AG04450 (cell line): ENCODE measurements at regions not wholly inside any gene's neighbourhood (a gene's known extent, or its start where the extent isn't known, plus 50 kb on each side); places are given as distances from the start of the nearest gene placed in this dataset.

ENCODE experiments used
- CTCF ChIA-PET: fragments of 300-600, 350-600 bp; formaldehyde crosslinking; extraction: SDS; loops from one replicate; lab custom pipeline; 2022; ENCODE audit warnings: antibody characterized with exemption, inconsistent platforms; lab: Charles Lee
- POLR2A ChIA-PET: fragments of 350-600 bp; formaldehyde crosslinking; extraction: SDS; loops from one replicate; lab custom pipeline; 2021; ENCODE audit warnings: antibody characterized with exemption, inconsistent platforms; lab: Yijun Ruan, JAX
- DNase-seq: peaks from one replicate; pipeline ENCODE4 v3.0.0-alpha.2; 2011; ENCODE audit warnings: low read depth, low spot score
- H3K27ac ChIP-seq: one replicate; pipeline ENCODE4 v1.5.1; 2012; ENCODE audit warnings: low read depth, low read length, control low read depth
- H3K27me3 ChIP-seq: one replicate; pipeline ENCODE4 v1.6.0; 2012; ENCODE audit warnings: low read length; ENCODE audit not compliant: control insufficient read depth, insufficient read depth
- H3K4me3 ChIP-seq: 2 replicates; pipeline ENCODE4 v1.5.1; 2011; ENCODE audit warnings: mild to moderate bottlenecking, low read depth, low read length, control low read depth
- H3K9me3 ChIP-seq: 2 replicates; pipeline ENCODE4 v1.5.1; 2012; ENCODE audit warnings: low read length; ENCODE audit not compliant: control insufficient read depth, insufficient read depth
- CTCF ChIP-seq: IDR thresholded peaks from 2 replicates; pipeline ENCODE4 v1.5.1; 2011; ENCODE audit warnings: low read depth, low read length, control low read depth, inconsistent platforms

DNA sequence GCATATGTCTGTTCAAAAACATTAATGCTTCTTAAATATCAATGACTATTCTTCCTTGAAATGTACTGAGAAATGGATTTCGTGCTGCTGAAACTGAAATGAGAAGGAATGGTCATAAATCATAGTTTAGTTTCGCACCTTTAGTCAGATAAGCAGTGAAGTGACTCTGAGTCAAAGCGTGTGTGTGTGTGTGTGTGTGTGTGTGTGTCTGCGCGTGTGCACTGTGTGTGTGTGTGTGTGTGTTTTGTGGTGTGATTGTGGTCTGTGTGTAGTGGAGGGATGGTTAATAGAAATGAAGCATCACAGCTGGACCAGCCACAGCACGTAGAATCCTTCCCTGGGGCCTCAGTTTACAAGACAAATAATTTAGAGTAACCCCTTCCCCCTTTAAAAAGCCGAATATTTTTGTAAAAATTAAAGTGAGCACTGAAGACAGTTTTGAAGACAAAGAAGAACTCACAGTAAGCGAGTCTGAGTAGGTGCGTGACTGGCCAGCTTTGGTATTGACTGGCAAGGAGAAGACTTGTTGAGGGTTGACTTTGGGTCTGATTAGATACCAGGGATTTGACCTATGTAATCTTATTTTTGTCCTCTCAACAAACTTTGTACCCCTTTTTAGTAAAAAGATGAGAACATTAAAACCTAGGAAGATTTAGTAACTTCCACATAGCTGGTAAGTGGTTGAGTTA is 202.0 kb upstream of the IL12A start:
- Histone ChIP-seq H3K27ac (peak overlapping the region; percentile 63), H3K4me3 (no peak overlapping the region), H3K9me3 (no peaks in the 10 kb centered on the region), H3K27me3 (no peaks in the 10 kb centered on the region)
- no peak for DNase-seq
- CTCF ChIA-PET: interaction anchor here (2.0 to 6.8 kb wide), 3 partner anchors 18 to 42 kb away, joined by 6 to 56 read pairs (median 10); no protein-coding TSS in a partner anchor
- POLR2A ChIA-PET: interaction anchor here (0.6 to 1.0 kb wide), 3 partner anchors 22 to 52 kb away, joined by 3 read pairs; no protein-coding TSS in a partner anchor
- no peak for TF ChIP-seq CTCF

DNA sequence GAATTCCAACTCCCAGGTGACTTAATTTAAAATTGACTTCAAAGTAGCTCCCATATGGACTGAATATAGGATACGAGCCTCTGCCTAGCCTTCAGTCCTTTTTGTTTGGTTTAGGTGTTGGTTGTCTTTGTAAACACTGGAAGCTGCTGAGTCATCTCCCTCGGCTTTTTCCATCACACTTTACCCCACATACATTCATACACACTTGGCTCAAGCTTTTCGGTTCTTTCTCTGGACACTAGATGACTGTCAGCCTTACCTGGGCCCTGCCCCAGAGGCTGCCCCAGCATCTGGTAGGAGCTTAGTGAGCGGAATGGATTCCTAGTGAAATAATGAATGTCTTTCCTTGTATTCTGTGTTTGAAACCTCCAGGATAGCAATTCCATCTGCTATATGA is 201.5 kb upstream of the IL12A start:
- POLR2A ChIA-PET: interaction anchor here (0.6 to 1.0 kb wide), 3 partner anchors 22 to 52 kb away, joined by 3 read pairs; no protein-coding TSS in a partner anchor

DNA sequence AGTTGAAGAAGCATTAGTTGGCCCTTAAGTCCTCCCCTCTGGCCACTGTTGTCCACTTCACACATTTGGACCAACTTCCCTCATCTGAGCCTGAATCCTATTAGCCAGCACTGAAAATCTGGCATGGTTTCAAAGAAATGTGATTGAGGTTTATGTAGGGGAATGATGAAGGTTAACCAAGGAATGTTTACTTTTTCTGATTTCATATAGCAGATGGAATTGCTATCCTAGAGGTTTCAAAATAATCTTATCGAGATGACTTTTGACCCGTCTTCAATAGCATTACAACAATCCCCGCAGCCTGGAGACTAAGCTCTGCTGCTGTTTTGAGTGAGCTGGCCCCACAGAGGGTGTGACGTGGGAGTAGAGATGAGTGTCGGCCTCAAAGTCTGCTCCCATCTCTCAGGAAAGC is 200.8 kb upstream of the IL12A start:
- DNase-seq: peak; percentile 23
- POLR2A ChIA-PET: interaction anchor here (0.9 kb wide), 1 partner anchor 9 kb away, joined by 4 read pairs; no protein-coding TSS in a partner anchor
- Histone ChIP-seq H3K4me3 (no peak overlapping the region), H3K27me3 (no peaks in the 10 kb centered on the region), H3K27ac (peak overlapping the region; percentile 77), H3K9me3 (no peaks in the 10 kb centered on the region)
- no peak for TF ChIP-seq CTCF
- CTCF ChIA-PET: interaction anchor here (2.0 to 6.8 kb wide), 2 partner anchors 17 to 21 kb away, joined by 10 to 56 read pairs; no protein-coding TSS in a partner anchor

More for the DNA sequence above, 201.5 kb upstream of the IL12A start:
- Histone ChIP-seq H3K9me3 (no peaks in the 10 kb centered on the region), H3K4me3 (no peak overlapping the region), H3K27me3 (no peaks in the 10 kb centered on the region), H3K27ac (peak overlapping the region; percentile 77)
- peak; percentile 67 for DNase-seq
- TF ChIP-seq CTCF: no peak
- CTCF ChIA-PET: interaction anchor here (2.0 to 6.8 kb wide), 3 partner anchors 18 to 41 kb away, joined by 6 to 56 read pairs (median 10); no protein-coding TSS in a partner anchor

- peak overlapping the region; percentile 4 for H3K27ac ChIP-seq
- ChIA-PET POLR2A (interaction anchor here (0.9 kb wide), 1 partner anchor 9 kb away, joined by 4 read pairs; no protein-coding TSS in a partner anchor), CTCF (interaction anchor here (2.0 kb wide), 1 partner anchor 17 kb away, joined by 10 read pairs; no protein-coding TSS in a partner anchor)
- no peaks in the 10 kb centered on the region for H3K27me3 ChIP-seq
- no peaks in the 10 kb centered on the region for H3K9me3 ChIP-seq
- H3K4me3 ChIP-seq: no peak overlapping the region
- TF ChIP-seq CTCF: no peak
- DNase-seq: no peak
Measured at GRCh38 chr3:159788291-159788690, 200.3 kb upstream of the IL12A start.

DNA sequence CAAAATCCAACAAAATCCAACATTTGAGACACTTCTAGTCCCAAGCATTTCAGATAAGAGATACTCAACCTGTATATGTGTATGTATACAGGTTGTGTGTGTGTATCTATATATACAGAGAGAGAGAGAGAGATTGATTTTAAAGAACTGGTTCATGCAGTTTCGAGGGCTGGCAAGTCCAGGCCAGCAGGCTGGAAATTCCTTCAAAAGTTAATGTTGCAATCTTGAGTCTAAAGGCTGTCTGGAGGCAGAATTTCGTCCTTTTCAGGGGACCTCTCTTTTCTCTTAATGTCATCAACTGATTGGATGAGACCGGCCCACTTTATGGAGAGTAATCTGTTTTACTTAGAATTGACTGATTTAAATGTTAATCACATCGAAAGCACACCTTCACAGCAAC is 199.6 kb upstream of the IL12A start:
- Histone ChIP-seq H3K27me3 (no peaks in the 10 kb centered on the region), H3K27ac (no peak overlapping the region), H3K4me3 (no peak overlapping the region), H3K9me3 (no peaks in the 10 kb centered on the region)
- no peak for TF ChIP-seq CTCF
- POLR2A ChIA-PET: no interaction called here
- CTCF ChIA-PET: no interaction called here
- DNase-seq: no peak
